Anterior cingulate cortex (tissue), 58 donors: ENCODE measurements at regions not wholly inside any gene's neighbourhood (a gene's known extent, or its start where the extent isn't known, plus 50 kb on each side); places are given as distances from the start of the nearest gene placed in this dataset.
A peak's percentile ranks its signal among the peaks of the same experiment; 100 is the strongest.
"Not testable (repeated sequence)": the region's sequence is repeated elsewhere in the genome, so short reads cannot be mapped to it uniquely, and the experiment has no call there.

Experiments
- DNase-seq, 58 donors: peaks; one replicate each; lab custom pipeline; 2025; lab: John Stamatoyannopoulos, UW

- DNase-seq = no peak
Measured at GRCh38 chr10:7071421-7071820, 339.4 kb downstream of the SFMBT2 start.

DNA sequence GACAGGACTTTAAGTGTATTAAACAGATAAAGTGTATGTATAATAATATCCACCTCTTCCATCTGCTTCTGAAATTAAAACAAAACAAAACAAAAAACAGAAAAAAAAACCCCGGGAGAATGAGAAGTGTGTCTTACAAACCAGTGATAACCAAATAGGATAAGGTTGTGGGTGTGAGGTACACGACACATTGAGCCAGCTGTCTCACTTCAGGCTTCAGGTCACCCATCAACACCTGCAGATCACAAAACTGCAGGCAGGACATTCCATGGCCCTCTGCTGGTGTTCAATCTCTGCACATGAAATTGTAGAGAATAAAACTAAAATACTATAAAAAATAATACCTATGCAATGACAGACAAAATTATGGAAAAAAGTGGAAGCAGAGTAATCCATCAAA lies 339.9 kb downstream of the SFMBT2 start:
- DNase-seq = no peak

DNA sequence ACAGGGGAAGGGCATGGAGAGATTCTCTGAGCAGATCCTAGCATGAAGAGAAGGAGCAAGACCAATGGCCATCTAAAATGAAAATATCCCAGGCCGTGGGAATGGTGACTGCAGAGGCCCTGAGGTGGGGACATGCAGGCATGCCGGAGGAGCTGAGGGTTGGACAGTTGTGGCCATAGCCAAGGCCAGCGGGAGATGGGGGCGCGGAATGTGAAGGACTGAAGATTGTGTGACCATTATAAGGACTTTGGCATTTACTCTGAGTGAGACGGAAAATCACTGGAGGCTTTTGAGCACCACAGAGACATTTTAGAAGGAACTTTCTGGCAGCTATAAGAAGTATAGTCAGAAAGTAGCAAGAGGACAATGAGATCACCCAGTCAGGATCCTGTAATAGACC lies 341.1 kb downstream of the SFMBT2 start:
- no peak for DNase-seq

DNA sequence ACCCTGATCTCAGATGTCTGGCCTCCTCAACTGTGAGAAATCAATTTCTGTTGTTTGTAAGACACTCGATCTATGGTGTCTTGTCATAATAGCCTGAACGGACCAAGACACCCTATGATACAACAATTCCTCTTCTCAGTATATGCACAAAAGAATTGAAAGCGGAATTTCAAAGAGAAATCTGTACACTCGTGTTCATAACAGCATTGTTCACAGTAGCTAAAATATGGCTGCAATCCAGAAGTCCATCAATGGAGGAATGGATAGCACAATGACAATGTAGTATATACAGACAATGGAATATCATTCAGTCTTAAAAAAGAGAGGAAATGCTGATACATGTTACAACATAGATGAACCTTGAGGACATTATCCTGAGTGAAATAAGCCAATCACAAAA lies 354.6 kb downstream of the SFMBT2 start:
- DNase-seq = no peak

DNA sequence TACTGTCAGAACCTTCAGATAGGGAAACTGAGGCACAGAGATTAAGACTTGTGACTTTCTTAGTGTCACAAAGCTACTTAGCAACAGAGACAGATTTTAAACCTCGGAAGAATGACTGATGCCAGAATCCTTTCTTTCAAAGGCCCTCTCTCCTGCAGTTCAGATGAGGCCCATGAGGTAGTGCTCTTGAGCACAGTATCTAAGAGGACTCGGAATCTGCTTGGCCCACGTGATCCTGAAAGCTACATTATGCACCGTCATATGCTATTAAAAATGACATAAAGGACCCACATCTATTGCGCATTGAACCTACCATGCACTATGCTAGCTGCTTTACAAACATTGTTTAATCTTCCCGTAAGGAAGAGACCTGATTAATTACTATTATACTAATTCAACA lies 355.9 kb downstream of the SFMBT2 start:
- DNase-seq = peak in 1 of 58 donors; percentile 3

GRCh38 chr10:7053195-7053594 lies 357.6 kb downstream of the SFMBT2 start:
- no peak for DNase-seq

DNA sequence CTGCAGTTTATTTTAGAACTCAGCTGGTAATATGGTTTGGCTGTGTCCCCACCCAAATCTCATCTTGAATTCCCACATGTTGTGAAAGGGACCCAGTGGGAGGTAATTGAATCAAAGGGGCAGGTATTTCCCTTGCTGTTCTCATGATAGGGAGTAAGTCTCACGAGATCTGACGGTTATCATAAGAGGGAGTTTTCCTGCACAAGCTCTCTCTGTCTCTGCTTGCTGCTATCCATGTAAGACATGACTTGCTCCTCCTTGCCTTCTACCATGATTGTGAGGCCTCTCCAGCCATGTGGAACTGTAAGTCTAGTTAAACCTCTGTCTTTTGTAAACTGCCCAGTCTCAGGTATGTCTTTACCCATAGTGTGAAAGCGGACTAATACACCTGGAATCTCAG lies 360.8 kb downstream of the SFMBT2 start:
- DNase-seq = not testable (repeated sequence)

- no peak for DNase-seq
Measured at GRCh38 chr10:7048061-7048460, 362.8 kb downstream of the SFMBT2 start.

DNA sequence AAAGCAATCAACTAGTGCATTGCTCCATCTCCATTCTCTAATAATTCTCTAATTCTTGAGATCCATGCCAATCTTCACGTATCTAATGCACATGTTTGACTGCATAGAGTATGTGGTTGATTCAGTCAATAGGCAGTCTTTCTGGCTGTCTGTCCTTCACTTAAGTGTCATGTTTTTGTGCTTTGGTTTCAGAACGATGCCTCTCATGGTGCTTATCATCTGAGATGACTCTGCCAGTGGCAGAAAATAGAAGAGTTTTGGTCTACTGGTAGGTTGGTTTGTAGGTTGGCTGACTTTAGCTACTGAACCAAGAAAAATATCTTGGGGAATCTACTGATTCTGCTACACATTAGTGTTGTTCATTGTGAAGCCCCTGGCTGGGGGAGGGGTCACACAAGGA lies 364.2 kb downstream of the SFMBT2 start:
- DNase-seq = no peak

DNA sequence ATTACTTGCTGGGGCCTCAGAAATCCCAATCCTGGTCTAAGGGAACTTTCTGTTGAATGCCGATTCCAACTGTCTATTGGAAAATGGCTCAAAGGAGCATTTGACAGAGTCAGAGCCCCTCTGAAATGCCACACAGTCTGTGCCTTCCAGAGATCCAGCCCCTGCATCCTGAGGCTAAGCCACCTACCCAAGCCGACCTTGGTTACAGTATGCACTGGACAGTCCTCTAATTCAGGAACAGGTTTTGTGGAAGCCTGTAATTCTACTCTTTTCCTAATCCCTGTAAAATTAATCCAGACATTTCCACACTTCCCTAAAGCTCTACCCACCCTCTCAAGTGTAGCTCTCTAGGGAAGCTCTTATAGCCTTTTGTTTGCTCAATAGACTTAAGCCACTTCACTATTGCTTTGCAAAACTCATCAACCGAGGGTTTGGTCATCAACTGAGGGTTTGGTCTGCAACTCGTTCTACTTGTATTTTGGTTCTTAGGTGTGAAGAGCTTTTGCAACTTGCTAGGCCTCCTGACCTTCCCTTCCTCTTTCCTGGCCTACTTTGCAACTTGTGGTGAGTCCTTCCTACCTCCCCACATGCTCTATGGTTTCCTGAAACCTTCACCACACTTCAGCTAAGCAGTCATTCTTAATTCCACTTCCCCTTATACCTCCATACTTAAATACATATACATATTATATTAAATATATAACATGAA lies 364.8 kb downstream of the SFMBT2 start:
- DNase-seq = peak in 1 of 58 donors; percentile 3

- no peak for DNase-seq
Measured at GRCh38 chr10:7043055-7043653, 367.7 kb downstream of the SFMBT2 start.

- DNase-seq = no peak
Measured at GRCh38 chr10:7042419-7043054, 368.3 kb downstream of the SFMBT2 start.

- DNase-seq = peak in 1 of 58 donors; percentile 57
Measured at GRCh38 chr10:7042000-7042399, 368.8 kb downstream of the SFMBT2 start.

DNA sequence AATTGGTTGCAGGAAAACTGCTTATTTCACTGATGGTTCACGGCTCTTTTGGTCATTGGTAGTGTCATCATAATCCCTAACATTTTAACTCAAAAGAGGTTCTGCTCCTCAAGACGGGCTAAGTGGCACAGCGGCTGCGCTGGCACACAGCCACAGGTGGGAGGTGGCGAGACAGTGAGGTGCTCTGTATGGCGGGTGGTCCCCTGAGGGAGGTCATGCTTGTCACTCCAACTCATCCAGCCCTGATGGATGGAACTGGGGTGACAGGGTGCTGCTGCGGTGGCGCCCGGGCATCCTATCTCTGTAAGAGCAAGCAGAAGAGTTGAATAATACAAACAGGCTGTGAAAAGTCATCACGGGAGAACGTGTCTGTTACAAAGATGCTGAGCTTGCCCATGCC lies 370.2 kb downstream of the SFMBT2 start:
- DNase-seq = no peak

GRCh38 chr10:7039859-7040258 lies 371.0 kb downstream of the SFMBT2 start:
- no peak for DNase-seq

- no peak for DNase-seq
Measured at GRCh38 chr10:7038416-7038815, 372.4 kb downstream of the SFMBT2 start.

- DNase-seq = not testable (repeated sequence)
Measured at GRCh38 chr10:7037434-7037833, 373.4 kb downstream of the SFMBT2 start.

GRCh38 chr10:7036951-7037350 lies 373.9 kb downstream of the SFMBT2 start:
- no peak for DNase-seq

- DNase-seq = no peak
Measured at GRCh38 chr10:7035126-7035761, 375.6 kb downstream of the SFMBT2 start.

DNA sequence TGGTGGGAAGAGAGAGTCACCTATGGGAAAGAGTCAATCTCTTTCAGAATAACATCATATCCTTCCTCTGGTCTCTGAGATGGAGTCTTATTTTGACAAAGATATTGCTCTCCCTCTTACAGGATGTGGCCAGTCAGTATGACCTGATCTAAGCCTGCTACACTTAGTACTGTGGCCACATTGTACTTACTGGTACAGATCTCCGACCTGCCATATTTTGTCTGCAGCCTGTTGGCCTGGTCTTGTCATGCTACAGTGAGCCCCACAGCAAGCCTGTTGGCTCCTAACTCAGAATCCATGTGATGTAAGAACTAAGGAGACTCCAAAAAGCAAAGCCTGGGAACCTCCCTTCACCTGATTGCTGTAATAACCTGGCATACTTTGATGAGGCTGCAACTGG lies 377.8 kb downstream of the SFMBT2 start:
- DNase-seq = no peak

GRCh38 chr10:7030134-7030855 lies 380.5 kb downstream of the SFMBT2 start:
- DNase-seq = no peak
